DMS79 (cell line): ENCODE measurements at regions not wholly inside any gene's neighbourhood (a gene's known extent, or its start where the extent isn't known, plus 50 kb on each side); places are given as distances from the start of the nearest gene placed in this dataset.
"Not testable (repeated sequence)": the region's sequence is repeated elsewhere in the genome, so short reads cannot be mapped to it uniquely, and the experiment has no call there.

Experiments used
- DNase-seq: peaks from one replicate; lab custom pipeline; 2025; lab: John Stamatoyannopoulos, UW

GRCh38 chr20:48440916-48441315 is 386.9 kb downstream of the PREX1 start:
- no peak for DNase-seq

GRCh38 chr20:48440261-48440660 is 387.5 kb downstream of the PREX1 start:
- DNase-seq = not testable (repeated sequence)

GRCh38 chr20:48437146-48437545 is 390.7 kb downstream of the PREX1 start:
- DNase-seq = no peak

GRCh38 chr20:48436609-48437008 is 391.2 kb downstream of the PREX1 start:
- not testable (repeated sequence) for DNase-seq

- DNase-seq = no peak
These were observed 394.6 kb downstream of the PREX1 start for GRCh38 chr20:48433178-48433577.

- no peak for DNase-seq
These were observed 395.3 kb downstream of the PREX1 start for GRCh38 chr20:48432494-48432832.

- DNase-seq = no peak
These were observed 395.9 kb downstream of the PREX1 start for GRCh38 chr20:48431653-48432493.

- DNase-seq = no peak
These were observed 401.2 kb downstream of the PREX1 start for GRCh38 chr20:48426630-48427029.

- DNase-seq = no peak
These were observed 401.8 kb downstream of the PREX1 start for GRCh38 chr20:48425817-48426612.

GRCh38 chr20:48425321-48425720 is 402.5 kb downstream of the PREX1 start:
- no peak for DNase-seq

GRCh38 chr20:48422242-48422960 is 405.4 kb downstream of the PREX1 start:
- DNase-seq = no peak

- no peak for DNase-seq
These were observed 406.3 kb downstream of the PREX1 start for GRCh38 chr20:48421547-48421946.

GRCh38 chr20:48420176-48420575 is 407.6 kb downstream of the PREX1 start:
- DNase-seq = no peak

- DNase-seq = no peak
These were observed 408.6 kb downstream of the PREX1 start for GRCh38 chr20:48419173-48419572.

GRCh38 chr20:48416002-48416401 is 411.8 kb downstream of the PREX1 start:
- no peak for DNase-seq

- DNase-seq = no peak
These were observed 413.0 kb downstream of the PREX1 start for GRCh38 chr20:48414786-48415185.

GRCh38 chr20:48411919-48412522 is 415.8 kb downstream of the PREX1 start:
- DNase-seq = no peak

- no peak for DNase-seq
These were observed 416.6 kb downstream of the PREX1 start for GRCh38 chr20:48411245-48411644.

GRCh38 chr20:48409055-48409615 is 418.7 kb downstream of the PREX1 start:
- DNase-seq = no peak

GRCh38 chr20:48407710-48408109 is 420.1 kb downstream of the PREX1 start:
- DNase-seq = no peak

GRCh38 chr20:48406912-48407340 is 420.9 kb downstream of the PREX1 start:
- no peak for DNase-seq

GRCh38 chr20:48406498-48406897 is 421.3 kb downstream of the PREX1 start:
- DNase-seq = no peak
